ENCODE measurements at regions not wholly inside any gene's neighbourhood (a gene's known extent, or its start where the extent isn't known, plus 50 kb on each side); places are given as distances from the start of the nearest gene placed in this dataset.

- TF ChIP-seq CTCF (IDR thresholded peaks at IDR 0.05) (no peak), POLR2A (IDR thresholded peaks at IDR 0.05) (no peak)
Measured at GRCh38 chr5:133892306-133892705, 76.1 kb downstream of the C5orf15 start.

Measured in thyroid gland (tissue), 4 donors.